C4-2B (cell line): ENCODE measurements at regions not wholly inside any gene's neighbourhood (a gene's known extent, or its start where the extent isn't known, plus 50 kb on each side); places are given as distances from the start of the nearest gene placed in this dataset.
"Not testable (repeated sequence)": the region's sequence is repeated elsewhere in the genome, so short reads cannot be mapped to it uniquely, and the experiment has no call there.

ENCODE experiments used
- ZFX ChIP-seq: fragments of 450-650 bp; IDR thresholded peaks from 2 replicates; pipeline ENCODE4 v1.6.1; 2017
- TF ChIP-seq, protein P1 (sequence below): fragments of 450-650 bp; conservative IDR thresholded peaks from 2 replicates; pipeline ENCODE4 v1.5.1; 2017; ENCODE audit warnings: mild to moderate bottlenecking

DNA sequence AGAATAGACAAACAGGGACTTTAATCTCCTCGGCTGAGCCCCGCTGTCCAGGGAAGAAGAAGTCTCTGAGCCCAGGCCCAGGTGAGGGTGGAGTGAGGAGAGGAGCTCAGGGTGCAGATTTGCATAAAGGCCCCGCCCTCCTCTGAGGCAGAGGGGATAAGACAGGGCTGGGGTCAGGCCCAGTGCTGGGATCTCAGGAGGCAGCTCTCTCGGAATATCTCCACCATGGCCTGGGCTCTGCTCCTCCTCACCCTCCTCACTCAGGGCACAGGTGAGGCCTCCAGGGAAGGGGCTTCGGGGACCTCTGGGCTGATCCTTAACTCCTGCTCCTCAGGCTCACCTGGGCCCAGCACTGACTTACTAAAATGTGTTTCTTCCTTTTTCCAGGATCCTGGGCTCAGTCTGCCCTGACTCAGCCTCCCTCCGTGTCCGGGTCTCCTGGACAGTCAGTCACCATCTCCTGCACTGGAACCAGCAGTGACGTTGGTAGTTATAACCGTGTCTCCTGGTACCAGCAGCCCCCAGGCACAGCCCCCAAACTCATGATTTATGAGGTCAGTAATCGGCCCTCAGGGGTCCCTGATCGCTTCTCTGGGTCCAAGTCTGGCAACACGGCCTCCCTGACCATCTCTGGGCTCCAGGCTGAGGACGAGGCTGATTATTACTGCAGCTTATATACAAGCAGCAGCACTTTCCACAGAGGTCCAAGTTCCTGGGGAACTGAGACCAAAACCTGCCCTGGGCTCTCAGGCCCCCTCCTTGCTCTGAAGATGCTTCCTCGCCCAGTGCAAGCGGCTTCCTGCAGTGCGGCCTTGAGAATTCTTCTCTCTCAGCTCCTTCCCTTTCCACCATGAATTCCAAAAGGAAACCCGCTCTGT, 90.2 kb downstream of the GGTLC2 start:
- TF ChIP-seq, protein P1, sequence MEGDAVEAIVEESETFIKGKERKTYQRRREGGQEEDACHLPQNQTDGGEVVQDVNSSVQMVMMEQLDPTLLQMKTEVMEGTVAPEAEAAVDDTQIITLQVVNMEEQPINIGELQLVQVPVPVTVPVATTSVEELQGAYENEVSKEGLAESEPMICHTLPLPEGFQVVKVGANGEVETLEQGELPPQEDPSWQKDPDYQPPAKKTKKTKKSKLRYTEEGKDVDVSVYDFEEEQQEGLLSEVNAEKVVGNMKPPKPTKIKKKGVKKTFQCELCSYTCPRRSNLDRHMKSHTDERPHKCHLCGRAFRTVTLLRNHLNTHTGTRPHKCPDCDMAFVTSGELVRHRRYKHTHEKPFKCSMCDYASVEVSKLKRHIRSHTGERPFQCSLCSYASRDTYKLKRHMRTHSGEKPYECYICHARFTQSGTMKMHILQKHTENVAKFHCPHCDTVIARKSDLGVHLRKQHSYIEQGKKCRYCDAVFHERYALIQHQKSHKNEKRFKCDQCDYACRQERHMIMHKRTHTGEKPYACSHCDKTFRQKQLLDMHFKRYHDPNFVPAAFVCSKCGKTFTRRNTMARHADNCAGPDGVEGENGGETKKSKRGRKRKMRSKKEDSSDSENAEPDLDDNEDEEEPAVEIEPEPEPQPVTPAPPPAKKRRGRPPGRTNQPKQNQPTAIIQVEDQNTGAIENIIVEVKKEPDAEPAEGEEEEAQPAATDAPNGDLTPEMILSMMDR, result not testable (repeated sequence)
- TF ChIP-seq ZFX, result not testable (repeated sequence)
